MM.1S (cell line): ENCODE measurements at regions not wholly inside any gene's neighbourhood (a gene's known extent, or its start where the extent isn't known, plus 50 kb on each side); places are given as distances from the start of the nearest gene placed in this dataset.

ENCODE experiments used
- EZH2 ChIP-seq: fragments of 300-600 bp; sonication (generic); optimal IDR thresholded peaks from 2 replicates; pipeline ENCODE3; 2017; ENCODE audit warnings: low read depth, mild to moderate bottlenecking, antibody characterized with exemption, low read length, mixed read lengths
- EZH2phosphoT487 ChIP-seq: fragments of 300-600 bp; sonication (generic); IDR thresholded peaks from 2 replicates; pipeline ENCODE4 v1.6.1; 2018; ENCODE audit warnings: antibody characterized with exemption, low read length
- TF ChIP-seq, protein P1 (sequence below): fragments of 300-600 bp; sonication (generic); IDR thresholded peaks from 2 replicates; pipeline ENCODE4 v1.5.1; 2016; ENCODE audit warnings: antibody characterized with exemption, low read length, mixed read lengths

DNA sequence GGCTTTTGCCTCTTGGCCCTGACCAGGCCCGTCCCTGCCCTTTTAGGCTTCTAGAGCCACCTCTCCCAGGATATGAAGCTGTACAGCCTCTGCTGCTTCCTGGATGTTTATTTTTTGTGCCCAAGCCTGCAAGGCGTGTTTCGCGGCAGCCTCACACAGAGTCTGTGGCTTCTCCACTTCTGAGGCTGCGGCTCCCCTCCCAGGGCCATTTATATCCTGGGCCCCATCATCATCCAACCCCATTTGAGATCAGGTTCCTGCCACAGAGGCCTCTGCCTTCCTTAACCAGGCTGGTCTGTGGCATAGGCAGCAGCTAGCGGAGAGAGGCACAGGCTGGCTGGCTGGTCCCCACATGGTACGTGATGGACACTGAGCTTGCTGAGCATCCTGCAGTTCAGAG, 114.1 kb upstream of the PWP1 start:
- TF ChIP-seq, protein P1, sequence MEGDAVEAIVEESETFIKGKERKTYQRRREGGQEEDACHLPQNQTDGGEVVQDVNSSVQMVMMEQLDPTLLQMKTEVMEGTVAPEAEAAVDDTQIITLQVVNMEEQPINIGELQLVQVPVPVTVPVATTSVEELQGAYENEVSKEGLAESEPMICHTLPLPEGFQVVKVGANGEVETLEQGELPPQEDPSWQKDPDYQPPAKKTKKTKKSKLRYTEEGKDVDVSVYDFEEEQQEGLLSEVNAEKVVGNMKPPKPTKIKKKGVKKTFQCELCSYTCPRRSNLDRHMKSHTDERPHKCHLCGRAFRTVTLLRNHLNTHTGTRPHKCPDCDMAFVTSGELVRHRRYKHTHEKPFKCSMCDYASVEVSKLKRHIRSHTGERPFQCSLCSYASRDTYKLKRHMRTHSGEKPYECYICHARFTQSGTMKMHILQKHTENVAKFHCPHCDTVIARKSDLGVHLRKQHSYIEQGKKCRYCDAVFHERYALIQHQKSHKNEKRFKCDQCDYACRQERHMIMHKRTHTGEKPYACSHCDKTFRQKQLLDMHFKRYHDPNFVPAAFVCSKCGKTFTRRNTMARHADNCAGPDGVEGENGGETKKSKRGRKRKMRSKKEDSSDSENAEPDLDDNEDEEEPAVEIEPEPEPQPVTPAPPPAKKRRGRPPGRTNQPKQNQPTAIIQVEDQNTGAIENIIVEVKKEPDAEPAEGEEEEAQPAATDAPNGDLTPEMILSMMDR: no peak
- TF ChIP-seq EZH2phosphoT487: no peak
- no peak for TF ChIP-seq EZH2
